ENCODE measurements at regions not wholly inside any gene's neighbourhood (a gene's known extent, or its start where the extent isn't known, plus 50 kb on each side); places are given as distances from the start of the nearest gene placed in this dataset.

GRCh38 chr7:125484755-125485154 is 555.1 kb upstream of the POT1 start:
- in situ Hi-C loops (cut with HindIII; ENCODE audit: low sequenced_read_pairs), result no loop called here
- TF ChIP-seq CTCF (IDR thresholded peaks at IDR 0.05; ENCODE audit: low read depth, low read length), result no peak
- DNase-seq (ENCODE audit: low read depth, low spot score), result no peak
- no peak overlapping the region for H3K4me3 ChIP-seq (ENCODE audit: low read depth, low read length)

GRCh38 chr7:125481323-125481722 is 551.7 kb upstream of the POT1 start:
- no peak for DNase-seq (ENCODE audit: low read depth, low spot score)
- no peak for TF ChIP-seq CTCF (IDR thresholded peaks at IDR 0.05; ENCODE audit: low read depth, low read length)
- in situ Hi-C loops (cut with HindIII; ENCODE audit: low sequenced_read_pairs), result no loop called here
- H3K4me3 ChIP-seq (ENCODE audit: low read depth, low read length), result no peak overlapping the region

- no peak overlapping the region for H3K4me3 ChIP-seq (ENCODE audit: low read depth, low read length)
- TF ChIP-seq CTCF (IDR thresholded peaks at IDR 0.05; ENCODE audit: low read depth, low read length), result no peak
- in situ Hi-C loops (cut with HindIII; ENCODE audit: low sequenced_read_pairs), result no loop called here
- no peak for DNase-seq (ENCODE audit: low read depth, low spot score)
Observed at GRCh38 chr7:125480762-125481161, 551.1 kb upstream of the POT1 start.

GRCh38 chr7:125468855-125469174 is 539.2 kb upstream of the POT1 start:
- in situ Hi-C loops (cut with HindIII; ENCODE audit: low sequenced_read_pairs), result no loop called here
- TF ChIP-seq CTCF (IDR thresholded peaks at IDR 0.05; ENCODE audit: low read depth, low read length), result no peak
- no peak for DNase-seq (ENCODE audit: low read depth, low spot score)
- H3K4me3 ChIP-seq (ENCODE audit: low read depth, low read length), result no peak overlapping the region

GRCh38 chr7:125467996-125468854 is 538.6 kb upstream of the POT1 start:
- DNase-seq (ENCODE audit: low read depth, low spot score), result no peak
- in situ Hi-C loops (cut with HindIII; ENCODE audit: low sequenced_read_pairs), result no loop called here
- TF ChIP-seq CTCF (IDR thresholded peaks at IDR 0.05; ENCODE audit: low read depth, low read length), result no peak
- no peak overlapping the region for H3K4me3 ChIP-seq (ENCODE audit: low read depth, low read length)

GRCh38 chr7:125465527-125465926 is 535.9 kb upstream of the POT1 start:
- in situ Hi-C loops (cut with HindIII; ENCODE audit: low sequenced_read_pairs), result no loop called here
- DNase-seq (ENCODE audit: low read depth, low spot score), result no peak
- no peak for TF ChIP-seq CTCF (IDR thresholded peaks at IDR 0.05; ENCODE audit: low read depth, low read length)
- H3K4me3 ChIP-seq (ENCODE audit: low read depth, low read length), result no peak overlapping the region
